Neural crest cell (in vitro differentiated cells): ENCODE measurements at regions not wholly inside any gene's neighbourhood (a gene's known extent, or its start where the extent isn't known, plus 50 kb on each side); places are given as distances from the start of the nearest gene placed in this dataset.

Source experiments
- DNase-seq: peaks from one replicate; pipeline ENCODE4 v3.0.0; 2021; ENCODE audit warnings: low read depth, mixed read lengths, low spot score
- H3K27ac Mint-ChIP-seq: one replicate; pipeline ENCODE4 v1.8.0; 2021; ENCODE audit warnings: mild to moderate bottlenecking, mixed read lengths; ENCODE audit not compliant: unreplicated experiment
- H3K27me3 Mint-ChIP-seq: 2 replicates; pipeline ENCODE4 v1.8.0; 2021; ENCODE audit warnings: low read depth, mild to moderate bottlenecking, mixed read lengths
- H3K36me3 Mint-ChIP-seq: 2 replicates; pipeline ENCODE4 v1.8.0; 2021; ENCODE audit warnings: low read depth, mild to moderate bottlenecking, mixed read lengths
- H3K4me1 Mint-ChIP-seq: 2 replicates; pipeline ENCODE4 v1.8.0; 2021; ENCODE audit warnings: mixed read lengths
- H3K4me3 Mint-ChIP-seq: one replicate; pipeline ENCODE4 v1.8.0; 2021; ENCODE audit warnings: mild to moderate bottlenecking, mixed read lengths
- H3K9me3 Mint-ChIP-seq: 2 replicates; pipeline ENCODE4 v1.8.0; 2021; ENCODE audit warnings: mixed read lengths
- TF ChIP-seq, protein P1 (sequence below): fragments of 200-600 bp; sonication (generic); conservative IDR thresholded peaks from 2 replicates; pipeline ENCODE4 v1.5.0; 2021; ENCODE audit warnings: antibody characterized with exemption, mild to moderate bottlenecking

DNA sequence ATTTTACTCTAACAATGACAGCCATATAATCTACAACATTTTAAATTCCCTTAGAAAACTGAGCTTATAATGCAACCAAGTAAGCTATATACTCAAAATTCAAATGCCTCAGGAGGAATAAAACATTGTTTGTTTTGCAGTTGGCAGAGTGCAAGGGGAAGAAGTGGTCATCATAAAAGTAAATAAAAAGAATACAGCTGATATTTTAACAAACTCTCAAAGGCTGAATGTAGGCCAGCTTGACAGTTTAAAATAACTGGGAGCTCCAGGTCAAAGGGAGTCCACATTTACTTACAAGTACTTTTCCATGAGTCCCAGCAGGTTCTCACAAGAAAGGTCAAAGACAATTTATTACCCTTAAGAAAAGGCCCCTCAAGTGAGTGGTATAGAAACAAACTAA is 589.8 kb downstream of the BCKDHB start:
- Mint-ChIP-seq H3K4me1 (no peaks in the 10 kb centered on the region), H3K9me3 (peaks cover 11% of the 10 kb centered on the region), H3K27me3 (no peaks in the 10 kb centered on the region), H3K27ac (no peak overlapping the region), H3K4me3 (no peak overlapping the region), H3K36me3 (no peaks in the 10 kb centered on the region)
- no peak for DNase-seq
- TF ChIP-seq, protein P1, sequence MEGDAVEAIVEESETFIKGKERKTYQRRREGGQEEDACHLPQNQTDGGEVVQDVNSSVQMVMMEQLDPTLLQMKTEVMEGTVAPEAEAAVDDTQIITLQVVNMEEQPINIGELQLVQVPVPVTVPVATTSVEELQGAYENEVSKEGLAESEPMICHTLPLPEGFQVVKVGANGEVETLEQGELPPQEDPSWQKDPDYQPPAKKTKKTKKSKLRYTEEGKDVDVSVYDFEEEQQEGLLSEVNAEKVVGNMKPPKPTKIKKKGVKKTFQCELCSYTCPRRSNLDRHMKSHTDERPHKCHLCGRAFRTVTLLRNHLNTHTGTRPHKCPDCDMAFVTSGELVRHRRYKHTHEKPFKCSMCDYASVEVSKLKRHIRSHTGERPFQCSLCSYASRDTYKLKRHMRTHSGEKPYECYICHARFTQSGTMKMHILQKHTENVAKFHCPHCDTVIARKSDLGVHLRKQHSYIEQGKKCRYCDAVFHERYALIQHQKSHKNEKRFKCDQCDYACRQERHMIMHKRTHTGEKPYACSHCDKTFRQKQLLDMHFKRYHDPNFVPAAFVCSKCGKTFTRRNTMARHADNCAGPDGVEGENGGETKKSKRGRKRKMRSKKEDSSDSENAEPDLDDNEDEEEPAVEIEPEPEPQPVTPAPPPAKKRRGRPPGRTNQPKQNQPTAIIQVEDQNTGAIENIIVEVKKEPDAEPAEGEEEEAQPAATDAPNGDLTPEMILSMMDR: no peak

DNA sequence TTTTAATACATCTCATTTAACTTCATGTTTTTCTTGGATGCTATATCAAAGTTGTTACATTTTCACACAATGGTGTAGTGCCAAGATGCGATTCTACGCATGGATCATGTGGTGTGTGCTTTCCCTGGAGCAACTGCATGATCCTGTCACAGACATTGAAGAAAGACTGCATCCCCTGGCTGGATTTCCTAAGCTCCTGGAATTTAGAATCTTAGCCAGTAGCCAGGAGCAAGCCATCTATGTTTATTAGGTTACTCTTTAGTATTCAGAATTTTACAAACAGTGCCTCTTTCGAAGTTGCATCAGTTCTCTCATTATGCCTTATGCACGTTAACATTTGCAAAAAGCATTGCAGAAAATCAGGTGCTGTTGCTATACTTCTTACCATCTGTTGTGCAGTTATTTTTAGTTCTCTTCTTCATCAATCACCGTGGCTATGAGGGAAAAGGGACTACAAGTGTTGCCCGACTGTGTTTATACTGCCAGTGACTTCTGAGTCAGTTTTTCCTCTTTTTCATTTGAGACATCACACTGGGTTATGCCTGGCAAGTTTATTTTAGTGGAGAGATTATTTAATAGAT is 584.2 kb downstream of the BCKDHB start:
- no peak overlapping the region for H3K4me3 Mint-ChIP-seq
- peaks cover 8% of the 10 kb centered on the region for H3K36me3 Mint-ChIP-seq
- no peaks in the 10 kb centered on the region for H3K27me3 Mint-ChIP-seq
- peaks cover 8% of the 10 kb centered on the region for H3K9me3 Mint-ChIP-seq
- DNase-seq: no peak
- TF ChIP-seq, protein P1: no peak
- no peaks in the 10 kb centered on the region for H3K4me1 Mint-ChIP-seq
- no peak overlapping the region for H3K27ac Mint-ChIP-seq

DNA sequence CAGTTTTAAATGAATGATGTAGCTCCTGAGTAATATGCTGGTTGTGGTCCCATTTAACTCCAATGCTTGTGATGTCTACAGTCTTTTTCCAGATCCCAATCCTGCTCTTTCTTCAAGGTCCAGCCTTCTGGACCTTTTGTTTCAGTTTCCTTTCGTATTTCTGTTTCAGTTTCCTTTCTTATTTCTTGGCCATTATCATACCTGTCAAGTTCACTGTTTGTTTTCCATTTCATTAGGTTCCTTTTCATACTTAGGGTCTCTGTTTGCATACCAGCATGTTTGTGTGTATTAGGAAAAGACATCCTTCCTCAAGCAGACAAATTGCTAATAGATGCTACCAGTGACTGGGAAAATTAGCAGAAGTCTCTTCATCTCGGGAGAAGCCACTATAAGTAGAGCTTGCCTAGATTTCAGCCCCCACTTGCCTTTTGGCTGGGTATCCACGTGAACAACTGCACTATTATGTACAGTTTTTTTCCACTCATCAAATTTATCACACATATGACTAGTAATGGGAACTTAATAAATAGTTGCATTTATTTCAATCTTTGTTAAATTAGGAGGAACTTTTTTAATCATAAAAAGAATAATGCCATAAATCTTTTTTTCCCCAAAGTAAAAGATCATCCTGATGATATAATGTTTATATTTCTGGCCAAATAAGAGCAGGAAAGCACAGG is 583.4 kb downstream of the BCKDHB start:
- Mint-ChIP-seq H3K9me3 (peaks cover 8% of the 10 kb centered on the region), H3K36me3 (peaks cover 8% of the 10 kb centered on the region), H3K4me3 (no peak overlapping the region), H3K4me1 (no peaks in the 10 kb centered on the region), H3K27me3 (no peaks in the 10 kb centered on the region), H3K27ac (no peak overlapping the region)
- TF ChIP-seq, protein P1: no peak
- no peak for DNase-seq

DNA sequence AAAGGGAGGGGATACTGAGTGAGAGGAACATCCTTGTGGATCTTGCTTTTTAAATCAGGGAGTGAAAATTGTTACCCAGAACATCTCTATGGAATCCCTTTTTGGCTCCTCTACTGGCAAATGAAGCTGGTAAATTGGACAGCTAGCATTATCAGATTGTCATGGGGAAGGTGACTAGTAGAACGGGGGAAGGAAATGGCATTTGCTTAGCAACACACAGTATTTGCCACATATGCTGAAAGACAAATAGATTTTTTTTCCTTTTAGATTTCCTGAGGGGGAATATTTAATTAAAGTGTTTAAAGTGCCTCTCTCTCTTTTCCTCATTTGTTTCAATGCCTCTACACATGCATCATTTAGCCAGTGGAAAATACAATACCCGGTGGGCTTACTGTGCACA is 573.5 kb downstream of the BCKDHB start:
- Mint-ChIP-seq H3K4me1 (no peaks in the 10 kb centered on the region), H3K36me3 (no peaks in the 10 kb centered on the region), H3K4me3 (no peak overlapping the region), H3K27ac (no peak overlapping the region), H3K27me3 (no peaks in the 10 kb centered on the region), H3K9me3 (peaks cover 5% of the 10 kb centered on the region)
- no peak for DNase-seq
- TF ChIP-seq, protein P1: no peak

DNA sequence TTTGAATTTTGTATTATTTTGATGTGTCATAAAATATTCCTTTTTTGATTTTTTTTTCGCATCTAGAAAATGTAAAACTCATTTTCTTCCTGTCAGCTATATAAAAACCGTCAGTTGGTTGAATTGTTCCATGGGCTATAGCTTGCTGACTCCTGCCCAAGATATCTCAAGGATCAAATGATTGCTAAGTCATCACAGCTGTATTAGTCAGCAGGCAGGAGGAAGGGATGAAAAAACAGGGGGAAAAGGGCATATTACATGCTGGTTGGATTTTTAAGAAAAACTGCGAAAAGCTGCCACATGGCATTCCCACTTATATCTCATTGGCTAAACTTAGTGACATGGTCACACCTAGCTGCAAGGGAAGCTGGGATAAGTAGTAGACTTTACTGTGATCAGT is 569.9 kb downstream of the BCKDHB start:
- Mint-ChIP-seq H3K27ac (no peak overlapping the region), H3K4me3 (no peak overlapping the region), H3K36me3 (no peaks in the 10 kb centered on the region), H3K4me1 (no peaks in the 10 kb centered on the region), H3K9me3 (peaks cover 5% of the 10 kb centered on the region), H3K27me3 (no peaks in the 10 kb centered on the region)
- no peak for DNase-seq
- TF ChIP-seq, protein P1: no peak
